Calu3 (cell line): ENCODE measurements at regions not wholly inside any gene's neighbourhood (a gene's known extent, or its start where the extent isn't known, plus 50 kb on each side); places are given as distances from the start of the nearest gene placed in this dataset.
"Not testable (repeated sequence)": the region's sequence is repeated elsewhere in the genome, so short reads cannot be mapped to it uniquely, and the experiment has no call there.

Experiments
- BruUV-seq: library from RNA; stranded (reverse); fragments of 400-500 nt; replicated peaks from 2 replicates; lab custom pipeline; 2021; lab: Mats Ljungman, UMichigan
- CTCF ChIA-PET: fragments of 300-600 bp; sonication (Branson Sonifier 250); formaldehyde crosslinking; loops from one replicate; lab custom pipeline; 2022; ENCODE audit warnings: antibody characterized with exemption; lab: Charles Lee
- DNase-seq: peaks from one replicate; pipeline ENCODE4 v3.0.0; 2022
- H3K27ac Mint-ChIP-seq: one replicate; pipeline ENCODE4 v1.8.0; 2022; ENCODE audit warnings: mixed read lengths; ENCODE audit not compliant: unreplicated experiment
- H3K27me3 Mint-ChIP-seq: one replicate; pipeline ENCODE4 v1.8.0; 2022; ENCODE audit warnings: mixed read lengths; ENCODE audit not compliant: unreplicated experiment
- H3K36me3 Mint-ChIP-seq: one replicate; pipeline ENCODE4 v1.8.0; 2022; ENCODE audit warnings: mild to moderate bottlenecking, moderate library complexity, mixed read lengths; ENCODE audit not compliant: insufficient read depth, unreplicated experiment
- H3K4me1 Mint-ChIP-seq: one replicate; pipeline ENCODE4 v1.8.0; 2022; ENCODE audit warnings: mild to moderate bottlenecking, low read depth, mixed read lengths; ENCODE audit not compliant: unreplicated experiment
- H3K4me3 Mint-ChIP-seq: one replicate; pipeline ENCODE4 v1.8.0; 2022; ENCODE audit warnings: mild to moderate bottlenecking, low read depth, moderate library complexity, mixed read lengths; ENCODE audit not compliant: unreplicated experiment
- H3K9me3 Mint-ChIP-seq: one replicate; pipeline ENCODE4 v1.8.0; 2022; ENCODE audit warnings: low read depth, mixed read lengths; ENCODE audit not compliant: unreplicated experiment
- CTCF ChIP-seq: fragments of 200-600 bp; IDR thresholded peaks from one replicate; pipeline ENCODE4 v1.8.0; 2022; ENCODE audit warnings: antibody characterized with exemption; ENCODE audit not compliant: unreplicated experiment
- intact Hi-C: fragments of 100-400 bp; cut with micrococcal nuclease; formaldehyde crosslinking; loops from one replicate; pipeline ENCODE4 v1.10.0; 2022; ENCODE audit not compliant: unreplicated experiment

- CTCF ChIA-PET, result no interaction called here
- H3K4me3 Mint-ChIP-seq, result no peak overlapping the region
- H3K9me3 Mint-ChIP-seq, result peaks cover 3% of the 10 kb centered on the region
- no peaks in the 10 kb centered on the region for H3K36me3 Mint-ChIP-seq
- no TSS peak for BruUV-seq
- no peak for DNase-seq
- no peaks in the 10 kb centered on the region for H3K4me1 Mint-ChIP-seq
- H3K27me3 Mint-ChIP-seq, result no peaks in the 10 kb centered on the region
- H3K27ac Mint-ChIP-seq, result no peak overlapping the region
- TF ChIP-seq CTCF, result no peak
- intact Hi-C loops, result no loop called here
Measured at GRCh38 chr18:55687106-55687505, 99.1 kb upstream of the TCF4 start.

GRCh38 chr18:55685638-55686037 lies 97.6 kb upstream of the TCF4 start:
- H3K36me3 Mint-ChIP-seq, result no peaks in the 10 kb centered on the region
- no peak overlapping the region for H3K27ac Mint-ChIP-seq
- CTCF ChIA-PET, result no interaction called here
- H3K4me3 Mint-ChIP-seq, result no peak overlapping the region
- H3K27me3 Mint-ChIP-seq, result no peaks in the 10 kb centered on the region
- BruUV-seq, result no TSS peak
- intact Hi-C loops, result no loop called here
- no peak for TF ChIP-seq CTCF
- H3K4me1 Mint-ChIP-seq, result no peaks in the 10 kb centered on the region
- no peak for DNase-seq
- H3K9me3 Mint-ChIP-seq, result peaks cover 3% of the 10 kb centered on the region

GRCh38 chr18:55672574-55673361 lies 84.8 kb upstream of the TCF4 start:
- intact Hi-C loops, result no loop called here
- Mint-ChIP-seq H3K27ac (no peak overlapping the region), H3K36me3 (no peaks in the 10 kb centered on the region), H3K27me3 (no peaks in the 10 kb centered on the region), H3K4me1 (no peaks in the 10 kb centered on the region), H3K4me3 (no peak overlapping the region), H3K9me3 (no peaks in the 10 kb centered on the region)
- CTCF ChIA-PET, result no interaction called here
- DNase-seq, result no peak
- BruUV-seq, result no TSS peak
- no peak for TF ChIP-seq CTCF

- Mint-ChIP-seq H3K27ac (no peak overlapping the region), H3K9me3 (peaks cover 3% of the 10 kb centered on the region), H3K4me1 (no peaks in the 10 kb centered on the region), H3K36me3 (no peaks in the 10 kb centered on the region), H3K27me3 (peaks cover 13% of the 10 kb centered on the region), H3K4me3 (no peak overlapping the region)
- TF ChIP-seq CTCF, result no peak
- no peak for DNase-seq
- no TSS peak for BruUV-seq
- intact Hi-C loops, result no loop called here
- CTCF ChIA-PET, result no interaction called here
Measured at GRCh38 chr18:55665506-55665905, 77.5 kb upstream of the TCF4 start.

GRCh38 chr18:55664758-55665400 lies 76.9 kb upstream of the TCF4 start:
- intact Hi-C loops, CTCF ChIA-PET, H3K36me3 Mint-ChIP-seq, H3K4me1 Mint-ChIP-seq, DNase-seq, BruUV-seq, H3K9me3 Mint-ChIP-seq, H3K27ac Mint-ChIP-seq, H3K4me3 Mint-ChIP-seq: not testable (repeated sequence)
- H3K27me3 Mint-ChIP-seq, result peaks cover 20% of the 10 kb centered on the region
